ENCODE measurements at regions not wholly inside any gene's neighbourhood (a gene's known extent, or its start where the extent isn't known, plus 50 kb on each side); places are given as distances from the start of the nearest gene placed in this dataset.

DNA sequence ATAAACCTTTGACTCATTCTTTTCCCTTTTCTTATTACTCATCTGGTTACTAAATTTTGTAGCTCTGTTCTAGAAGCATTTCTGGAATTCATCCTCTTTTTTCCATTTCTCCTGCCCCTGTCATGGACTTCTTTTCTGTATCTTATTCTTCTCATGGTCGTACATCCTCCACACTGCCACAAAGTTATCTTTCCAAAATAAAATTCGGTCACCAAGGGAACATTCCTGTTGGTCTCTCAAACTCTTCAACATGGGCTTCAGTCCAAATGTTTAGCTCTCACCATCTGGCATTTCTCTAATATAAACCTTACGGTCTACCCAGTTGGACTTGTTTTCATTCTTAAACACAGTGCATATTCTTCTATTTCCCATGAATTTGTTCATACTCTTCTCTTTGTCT is 428.8 kb upstream of the ID4 start:
- peaks cover 7% of the 10 kb centered on the region for H3K36me3 Mint-ChIP-seq (ENCODE audit: low read depth)
- no peaks in the 10 kb centered on the region for H3K4me1 Mint-ChIP-seq
- TF ChIP-seq CTCF (IDR thresholded peaks at IDR 0.05), result no peak
- no peak overlapping the region for H3K4me3 Mint-ChIP-seq
- H3K27ac Mint-ChIP-seq, result no peak overlapping the region
- H3K27me3 Mint-ChIP-seq (ENCODE audit: low read depth, poor library complexity), result no peaks in the 10 kb centered on the region
- no peak for DNase-seq
- H3K9me3 Mint-ChIP-seq, result peaks cover 34% of the 10 kb centered on the region

- H3K27ac Mint-ChIP-seq, result no peak overlapping the region
- TF ChIP-seq CTCF (IDR thresholded peaks at IDR 0.05), result no peak
- H3K9me3 Mint-ChIP-seq, result peaks cover 14% of the 10 kb centered on the region
These were observed 426.7 kb upstream of the ID4 start for GRCh38 chr6:19410481-19410880.

GRCh38 chr6:19413323-19413722 is 423.8 kb upstream of the ID4 start:
- no peak for TF ChIP-seq CTCF (IDR thresholded peaks at IDR 0.05)
- H3K4me3 Mint-ChIP-seq, result no peak overlapping the region
- H3K27ac Mint-ChIP-seq, result no peak overlapping the region
- no peaks in the 10 kb centered on the region for H3K36me3 Mint-ChIP-seq (ENCODE audit: low read depth)
- H3K4me1 Mint-ChIP-seq, result no peaks in the 10 kb centered on the region
- no peak for DNase-seq
- peaks cover 9% of the 10 kb centered on the region for H3K9me3 Mint-ChIP-seq
- H3K27me3 Mint-ChIP-seq (ENCODE audit: low read depth, poor library complexity), result peaks cover 2% of the 10 kb centered on the region

More at GRCh38 chr6:19410481-19410880, 426.7 kb upstream of the ID4 start:
- Mint-ChIP-seq H3K4me1 (no peaks in the 10 kb centered on the region), H3K4me3 (no peak overlapping the region), H3K36me3 (ENCODE audit: low read depth) (peaks cover 1% of the 10 kb centered on the region), H3K27me3 (ENCODE audit: low read depth, poor library complexity) (no peaks in the 10 kb centered on the region)
- DNase-seq, result no peak

- DNase-seq, result no peak
- TF ChIP-seq CTCF (IDR thresholded peaks at IDR 0.05), result no peak
- no peaks in the 10 kb centered on the region for H3K4me1 Mint-ChIP-seq
- H3K27ac Mint-ChIP-seq, result no peak overlapping the region
- no peaks in the 10 kb centered on the region for H3K36me3 Mint-ChIP-seq (ENCODE audit: low read depth)
- H3K27me3 Mint-ChIP-seq (ENCODE audit: low read depth, poor library complexity), result peaks cover 4% of the 10 kb centered on the region
- H3K4me3 Mint-ChIP-seq, result no peak overlapping the region
- H3K9me3 Mint-ChIP-seq, result peaks cover 9% of the 10 kb centered on the region
These were observed 421.4 kb upstream of the ID4 start for GRCh38 chr6:19415605-19416326.

GRCh38 chr6:19416811-19417210 is 420.4 kb upstream of the ID4 start:
- Mint-ChIP-seq H3K36me3 (ENCODE audit: low read depth) (no peaks in the 10 kb centered on the region), H3K27me3 (ENCODE audit: low read depth, poor library complexity) (peaks cover 4% of the 10 kb centered on the region)

More at GRCh38 chr6:19416811-19417210, 420.4 kb upstream of the ID4 start:
- H3K27ac Mint-ChIP-seq, result no peak overlapping the region
- DNase-seq, result no peak
- H3K4me3 Mint-ChIP-seq, result no peak overlapping the region
- TF ChIP-seq CTCF (IDR thresholded peaks at IDR 0.05), result no peak
- no peaks in the 10 kb centered on the region for H3K4me1 Mint-ChIP-seq
- peaks cover 9% of the 10 kb centered on the region for H3K9me3 Mint-ChIP-seq

All from nephron progenitor cell (in vitro differentiated cells).